Activated CD4-positive, alpha-beta T cell treated with anti-CD3 and anti-CD28 coated beads for 1 hour (primary cell): ENCODE measurements at regions not wholly inside any gene's neighbourhood (a gene's known extent, or its start where the extent isn't known, plus 50 kb on each side); places are given as distances from the start of the nearest gene placed in this dataset.

ENCODE experiments used
- DNase-seq: peaks from one replicate; pipeline ENCODE4 v3.0.0-alpha.2; 2020

DNA sequence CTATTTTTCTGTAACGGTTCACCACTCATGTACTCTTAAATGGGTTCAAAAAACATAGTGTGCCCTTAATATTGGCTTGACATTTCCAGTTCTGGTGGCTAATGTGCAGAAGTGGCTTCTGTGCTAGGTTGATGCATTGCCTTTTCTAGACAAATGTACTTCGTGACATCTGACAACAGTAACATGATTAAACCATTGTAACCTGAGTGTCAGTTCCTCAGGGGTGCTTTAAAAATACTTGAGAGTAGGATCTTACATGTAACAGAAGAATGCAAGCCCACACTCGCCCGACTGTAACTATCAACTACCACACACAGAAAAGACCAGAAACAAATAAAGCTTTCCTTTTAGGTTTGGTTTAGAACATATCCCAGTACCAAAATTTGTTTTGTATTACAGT, 393.4 kb upstream of the NFE2L3 start:
- no peak for DNase-seq

DNA sequence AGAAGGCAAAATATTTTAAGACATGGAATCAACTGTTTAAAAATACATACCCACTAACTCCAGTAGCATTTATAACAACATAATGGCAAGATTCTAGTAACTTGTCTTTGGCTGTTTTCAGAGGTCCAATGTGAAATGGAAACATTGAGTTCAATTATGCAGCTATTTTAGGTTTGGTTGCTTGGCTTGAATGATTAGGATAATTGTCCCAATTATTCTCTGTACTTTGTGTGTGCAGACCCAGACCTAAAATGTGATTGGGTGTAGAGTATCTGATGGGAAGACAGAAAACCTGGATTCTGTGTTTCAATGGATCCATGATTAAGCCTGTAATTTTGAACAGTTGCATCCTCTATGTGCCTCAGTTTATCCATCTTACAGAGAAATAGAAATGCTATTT, 392.7 kb upstream of the NFE2L3 start:
- no peak for DNase-seq

DNA sequence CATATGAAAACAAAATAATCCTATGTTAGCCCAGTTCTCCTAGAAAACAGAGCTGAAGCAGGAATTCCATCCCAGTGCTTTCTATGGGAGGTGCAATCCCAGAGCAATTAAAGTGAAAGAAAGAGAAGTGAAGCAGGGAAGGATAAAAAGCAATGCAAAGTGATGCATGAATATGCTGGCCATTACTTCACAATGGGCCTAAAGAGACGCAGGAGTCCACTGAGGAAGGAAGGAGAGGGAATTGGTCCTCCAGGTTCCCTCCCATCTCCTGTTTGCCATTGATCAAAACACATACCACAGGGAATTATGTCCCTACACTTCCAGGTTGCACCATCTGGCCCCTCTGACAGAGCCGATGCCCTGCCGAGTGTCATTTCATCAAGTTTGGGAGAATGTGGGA, 392.2 kb upstream of the NFE2L3 start:
- no peak for DNase-seq

DNA sequence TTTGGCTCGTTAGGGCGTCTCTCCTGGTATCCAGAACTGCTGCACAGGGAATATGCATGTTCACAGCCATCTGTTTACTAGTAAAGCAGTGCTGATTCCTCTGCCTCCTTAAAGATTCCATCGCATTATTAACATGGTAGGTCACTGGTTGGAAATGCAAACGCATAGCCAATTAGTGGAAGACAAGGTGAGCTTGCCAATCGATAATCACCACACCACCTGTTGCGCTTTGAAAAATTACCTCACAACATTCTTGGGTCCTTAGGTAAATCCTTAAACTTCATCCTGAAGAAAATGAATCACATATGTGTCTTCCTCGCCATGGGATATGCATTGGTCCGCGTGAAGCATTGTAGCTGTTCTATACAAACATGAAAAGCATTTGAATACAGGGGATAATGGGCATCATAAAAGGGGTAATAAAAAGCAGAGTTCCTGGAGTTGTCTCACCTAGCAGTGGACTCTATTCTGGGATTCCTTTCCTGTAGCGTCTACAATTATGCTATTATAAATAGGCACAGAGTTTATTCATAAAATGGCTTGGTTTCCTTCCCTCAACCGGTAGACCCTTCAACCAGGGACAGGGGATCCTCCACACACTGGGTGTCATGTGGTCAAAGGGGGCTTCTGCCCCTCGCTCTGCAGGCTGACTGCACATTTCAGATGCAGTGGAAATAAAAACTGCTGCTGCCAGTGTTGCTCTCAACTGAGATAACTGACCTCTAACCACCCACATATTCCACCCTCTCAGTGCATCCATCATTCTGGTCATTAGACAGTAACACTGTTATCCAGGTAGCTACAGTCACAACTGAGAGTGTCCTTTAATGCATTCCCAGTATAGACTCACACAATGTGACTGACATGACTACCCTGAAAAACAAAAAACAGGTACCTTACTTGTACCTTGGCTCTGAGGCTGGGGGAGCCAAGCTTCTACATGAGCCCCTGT, 389.2 kb upstream of the NFE2L3 start:
- no peak for DNase-seq

DNA sequence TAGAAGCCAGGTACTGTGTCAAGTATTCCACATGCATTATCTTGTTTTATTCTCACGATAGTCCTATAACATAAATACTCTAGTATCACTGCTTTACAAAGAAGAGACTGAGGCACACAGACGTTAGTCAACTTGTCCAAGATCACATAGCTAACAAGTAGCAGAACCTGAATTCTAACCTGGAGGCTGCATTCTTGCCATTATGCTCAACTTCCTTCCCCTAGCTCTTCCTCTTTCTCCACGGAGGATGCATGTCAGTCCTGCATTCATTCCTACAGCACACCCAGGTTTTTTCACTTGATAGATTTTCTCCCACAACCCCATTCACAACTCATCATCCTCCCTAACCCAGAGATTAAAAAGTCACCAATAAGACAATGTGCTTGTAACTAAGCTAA, 388.5 kb upstream of the NFE2L3 start:
- DNase-seq = no peak

DNA sequence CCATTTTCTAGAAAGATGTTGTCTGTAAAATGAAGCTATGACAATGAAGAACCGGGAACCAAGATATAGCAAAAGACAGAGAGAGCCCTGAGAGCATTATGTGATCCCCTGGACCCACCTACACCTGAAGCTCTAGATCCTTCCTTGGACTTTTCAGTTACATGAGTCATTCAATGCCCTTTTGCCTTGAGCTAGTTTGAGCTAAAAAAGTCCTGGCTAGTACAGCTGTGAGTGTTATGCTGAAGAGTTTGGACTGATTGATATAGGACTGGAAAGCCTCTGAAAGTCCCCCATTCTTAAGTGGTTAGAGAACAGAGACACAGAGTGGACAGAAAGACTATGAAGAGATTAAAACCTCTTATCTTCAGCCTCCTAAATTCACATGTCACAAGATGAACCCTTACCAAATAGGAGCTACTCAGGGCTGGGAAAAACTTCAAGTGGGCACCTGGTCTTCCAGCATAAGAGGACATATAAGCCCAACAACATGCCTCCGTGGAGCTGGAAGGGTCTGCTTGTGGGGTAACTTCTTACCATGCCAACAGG, 386.8 kb upstream of the NFE2L3 start:
- no peak for DNase-seq

DNA sequence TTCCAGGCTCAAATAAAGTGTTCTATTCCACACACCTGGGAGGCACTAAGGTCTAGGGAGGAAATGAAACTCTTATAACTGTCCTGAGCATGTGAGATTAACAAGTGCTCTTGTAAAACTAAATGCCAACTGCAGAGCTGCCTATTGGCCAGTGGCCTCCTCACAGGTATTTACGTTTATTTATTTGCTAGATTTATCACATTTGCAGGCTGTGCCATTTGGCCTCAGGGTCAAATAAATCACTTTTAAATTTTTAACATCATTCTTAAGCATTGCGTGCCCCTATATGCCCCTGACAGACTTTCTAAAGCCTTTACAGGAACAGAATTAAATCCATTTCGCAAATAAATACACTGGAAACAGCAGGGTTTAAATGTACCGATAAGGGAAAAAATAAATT, 381.8 kb upstream of the NFE2L3 start:
- DNase-seq = no peak

DNA sequence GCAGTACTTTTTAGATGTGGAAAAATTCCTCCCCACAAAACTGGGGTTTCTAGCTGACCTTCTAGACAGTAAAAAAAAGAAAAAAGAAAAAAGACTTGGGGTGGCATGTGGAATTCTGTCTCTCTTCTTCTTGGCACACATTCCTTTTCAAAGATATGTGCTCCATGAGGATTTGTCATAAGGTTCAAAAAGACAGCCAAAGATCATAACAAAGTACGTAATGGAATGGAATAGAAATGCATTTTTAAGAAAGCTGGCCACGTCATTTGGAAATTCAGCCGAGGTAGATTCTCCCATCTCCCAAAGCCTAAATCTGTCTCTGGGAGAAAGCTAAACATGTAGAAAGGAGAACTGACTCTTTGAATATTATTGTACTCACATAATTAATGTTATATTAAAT, 381.3 kb upstream of the NFE2L3 start:
- DNase-seq = no peak

DNA sequence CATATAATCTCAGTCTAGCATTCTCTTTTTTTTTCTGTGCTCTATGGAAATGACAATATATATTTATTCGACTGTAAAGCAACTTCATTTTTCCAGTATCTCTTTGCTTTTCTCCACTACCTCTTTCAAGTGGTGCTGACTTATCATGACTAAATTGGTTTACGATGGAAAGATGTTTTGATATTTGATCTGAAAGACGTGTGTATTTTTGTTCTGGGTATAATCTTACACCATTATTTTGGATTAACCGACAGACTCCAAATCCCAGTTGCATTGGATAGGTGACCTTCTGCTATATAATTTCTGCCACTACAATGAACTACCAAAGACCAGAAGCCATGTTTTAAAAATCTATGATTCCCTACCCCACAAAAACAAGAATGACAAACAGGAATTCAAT, 380.5 kb upstream of the NFE2L3 start:
- DNase-seq = no peak

DNA sequence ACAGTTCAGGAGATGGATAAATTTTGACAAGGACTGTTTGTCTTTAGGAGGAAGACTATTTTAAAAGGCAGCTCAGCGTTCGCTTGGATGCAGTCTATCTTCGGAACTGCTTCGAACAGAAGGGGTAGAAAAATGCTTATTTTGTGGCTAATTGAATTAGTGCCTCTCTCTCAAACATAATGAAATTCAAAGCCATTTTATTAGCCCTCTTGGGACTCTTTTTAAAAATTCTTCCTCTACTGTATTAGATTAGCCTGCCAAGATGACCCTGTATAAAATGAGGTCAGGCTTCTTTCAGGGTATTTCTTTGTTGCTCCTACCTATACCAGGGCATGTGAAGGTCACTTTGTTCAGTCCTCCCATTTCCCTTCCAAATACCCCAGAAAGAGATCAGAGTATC, 379.2 kb upstream of the NFE2L3 start:
- DNase-seq = no peak

DNA sequence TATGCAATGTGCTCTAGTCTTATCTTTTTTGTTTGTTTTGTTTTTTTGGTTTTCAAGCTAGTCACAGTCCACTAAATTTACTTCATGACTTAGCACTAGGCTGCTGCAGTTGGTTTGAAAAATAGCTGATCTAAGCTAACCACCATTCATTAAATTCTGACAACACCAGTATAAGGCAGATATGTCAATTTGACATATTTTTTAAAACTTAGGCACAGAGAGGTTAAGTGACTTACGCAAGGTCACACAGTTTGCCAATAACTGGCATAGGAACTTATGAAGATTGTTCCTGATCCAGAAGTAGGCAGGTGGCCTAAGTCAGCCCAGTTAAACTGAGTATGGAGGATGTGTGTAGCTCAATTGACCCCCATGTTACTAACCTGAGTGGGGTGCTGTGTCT, 377.3 kb upstream of the NFE2L3 start:
- DNase-seq = no peak

DNA sequence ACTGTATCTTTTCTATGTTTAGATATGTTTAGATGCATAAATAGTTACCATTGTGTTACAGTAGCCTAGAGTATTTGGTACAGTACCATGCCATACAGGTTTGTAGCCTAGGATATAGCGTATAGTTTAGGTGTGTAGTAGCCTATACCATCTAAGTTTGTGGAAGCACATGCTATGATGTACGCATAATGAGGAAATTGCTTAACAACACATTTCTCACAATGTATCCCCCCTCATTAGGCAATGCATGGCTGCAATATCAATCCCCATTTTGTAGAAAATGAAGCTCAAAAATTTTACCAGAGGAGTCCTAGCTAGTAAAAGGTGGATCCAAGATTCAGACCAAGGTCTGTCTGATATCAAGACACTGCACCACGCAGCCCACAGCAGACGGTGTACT, 376.4 kb upstream of the NFE2L3 start:
- DNase-seq = no peak

DNA sequence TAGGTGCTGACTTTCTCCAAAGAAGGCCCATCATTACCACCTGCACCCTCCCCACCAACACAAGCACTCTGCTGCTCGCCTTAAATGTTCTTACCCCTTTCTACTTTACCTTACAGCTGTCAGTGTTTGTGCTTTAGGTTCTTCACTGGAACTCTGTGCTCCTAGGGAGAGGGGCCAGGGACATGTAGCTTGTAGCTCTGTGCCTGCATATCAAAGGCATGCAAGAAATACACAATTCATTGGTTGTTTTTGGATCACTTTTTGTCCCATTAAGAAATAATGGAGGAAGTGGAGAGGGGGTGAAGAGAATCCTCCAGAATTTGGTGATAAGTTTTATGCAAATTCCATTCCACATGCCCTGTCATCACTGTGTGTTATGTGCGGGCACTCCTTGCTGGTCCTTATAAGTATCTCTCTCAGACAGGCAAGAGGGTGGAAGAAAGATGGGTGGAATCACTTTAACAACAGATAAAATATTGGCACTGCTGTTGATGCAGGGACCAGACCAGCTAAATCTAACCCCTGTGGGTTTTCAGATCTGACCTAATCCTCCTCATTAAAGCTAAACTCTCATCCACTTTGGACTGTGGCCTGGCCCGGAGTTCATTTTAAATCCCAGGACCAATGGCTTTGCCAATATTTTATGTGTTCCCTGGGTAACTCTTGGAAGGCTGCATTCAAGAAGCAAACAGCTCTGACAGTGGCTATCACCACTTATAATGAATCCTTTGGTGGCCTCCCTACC, 375.8 kb upstream of the NFE2L3 start:
- no peak for DNase-seq

DNA sequence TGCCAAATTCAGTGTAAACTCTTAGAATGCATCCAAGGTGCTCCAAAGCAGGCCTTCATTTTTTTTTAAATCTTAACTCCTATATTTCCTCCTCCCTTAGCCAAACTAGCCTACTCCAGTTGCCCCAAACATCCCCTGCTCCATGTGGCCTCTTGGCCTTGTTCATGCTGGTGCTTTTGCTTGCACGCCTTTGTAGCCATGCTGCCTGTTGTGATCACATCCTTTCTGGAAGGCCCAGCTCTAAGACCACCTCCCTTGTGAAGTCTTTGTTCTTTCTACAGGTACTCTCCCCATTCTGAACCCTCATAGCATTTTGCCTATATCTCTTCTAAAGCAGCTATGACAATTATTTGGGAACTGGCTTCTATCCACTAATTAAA, 375.3 kb upstream of the NFE2L3 start:
- no peak for DNase-seq

DNA sequence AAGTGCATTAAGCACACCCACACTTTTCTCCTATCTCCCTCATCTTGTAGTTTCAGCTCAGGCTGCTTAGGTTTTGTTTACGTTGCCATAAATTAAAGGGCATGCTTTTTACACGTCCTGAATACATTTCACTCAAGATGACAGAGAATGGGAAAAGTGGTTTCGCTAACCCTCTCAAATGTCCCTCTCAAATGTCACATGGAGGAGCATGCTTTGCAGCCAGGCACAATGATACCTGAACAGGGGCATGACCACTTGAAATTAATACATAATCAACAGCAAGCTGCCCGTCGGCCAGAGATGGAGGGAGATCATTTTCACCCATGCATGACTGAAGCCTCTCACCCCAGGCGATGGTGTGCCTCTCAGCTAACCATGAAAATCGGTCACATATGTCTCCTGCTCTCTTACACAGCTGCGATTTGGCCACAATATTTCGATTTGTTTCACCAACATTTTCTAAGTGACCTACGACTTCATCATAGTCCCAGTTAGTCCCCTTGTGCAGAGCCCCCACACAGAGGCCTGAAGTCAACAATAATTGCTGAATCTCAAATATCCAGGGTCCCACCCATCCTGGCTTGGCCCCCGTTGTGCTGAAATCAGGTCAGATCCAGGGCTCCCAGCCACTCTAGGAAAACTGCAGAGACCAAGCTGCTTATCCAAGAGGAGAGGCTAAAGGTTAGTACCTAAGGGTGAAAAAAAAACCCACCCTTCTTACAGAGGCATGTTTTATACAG, 373.9 kb upstream of the NFE2L3 start:
- no peak for DNase-seq

DNA sequence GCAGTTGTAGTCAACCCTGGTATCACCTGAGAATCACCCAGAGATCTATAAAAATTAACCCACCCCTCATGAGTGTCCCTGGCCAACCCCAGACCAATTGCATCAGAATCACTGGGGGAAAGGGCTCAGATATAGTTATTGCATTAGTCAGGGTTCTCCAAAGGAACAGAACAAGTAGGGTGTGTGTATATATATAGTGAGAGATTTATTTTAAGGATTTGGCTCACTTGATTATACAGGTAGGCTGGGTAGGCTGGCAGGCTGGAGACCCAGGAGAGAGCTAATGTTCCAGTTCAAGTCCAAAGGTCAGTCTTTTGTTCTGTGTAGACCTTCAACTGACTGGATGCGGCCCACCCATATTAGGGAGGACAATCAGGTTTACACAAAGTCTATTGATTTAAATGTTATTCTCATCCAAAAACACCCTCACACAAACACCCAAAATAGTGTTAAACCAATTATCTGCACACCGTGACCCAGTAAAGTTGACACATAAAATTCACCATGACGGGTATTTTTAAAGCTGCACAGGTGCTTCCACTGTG, 372.9 kb upstream of the NFE2L3 start:
- DNase-seq = no peak

DNA sequence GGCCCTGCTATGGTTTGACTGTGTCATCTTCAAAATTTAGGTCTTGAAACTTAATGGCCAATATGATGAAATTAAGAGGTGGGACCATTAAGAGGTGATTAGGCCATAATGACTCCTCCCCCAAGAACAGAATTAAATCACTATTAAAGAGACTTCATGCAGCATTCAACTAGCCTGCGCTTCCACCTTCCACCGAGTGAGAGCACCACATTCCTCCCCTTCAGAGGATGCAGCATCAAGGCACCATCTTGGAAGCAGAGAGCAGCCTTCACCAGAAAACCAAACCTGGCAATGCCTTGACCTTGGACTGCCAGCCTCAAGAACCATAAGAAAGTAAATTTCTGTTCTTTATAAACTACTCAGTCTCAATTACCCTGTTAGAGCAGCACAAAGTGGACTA, 371.1 kb upstream of the NFE2L3 start:
- no peak for DNase-seq

DNA sequence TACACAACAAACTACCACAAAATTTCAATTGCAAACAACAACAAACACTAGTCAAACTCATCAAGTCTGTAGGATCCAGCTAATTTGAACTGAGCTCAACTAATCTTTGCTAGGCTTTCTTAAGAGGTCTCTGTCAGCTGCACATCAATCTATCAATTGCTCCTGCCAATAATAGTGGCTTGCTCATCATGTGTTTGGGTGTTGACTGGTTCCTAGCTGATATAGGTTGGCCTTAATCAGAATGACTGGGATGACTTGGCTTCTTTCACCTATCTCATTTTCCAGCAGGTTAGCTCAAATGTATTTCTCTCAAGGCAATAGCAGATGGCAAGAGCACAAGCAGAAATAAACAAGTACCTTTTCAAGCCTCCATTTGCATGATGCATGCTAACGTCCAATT, 370.3 kb upstream of the NFE2L3 start:
- DNase-seq = no peak

DNA sequence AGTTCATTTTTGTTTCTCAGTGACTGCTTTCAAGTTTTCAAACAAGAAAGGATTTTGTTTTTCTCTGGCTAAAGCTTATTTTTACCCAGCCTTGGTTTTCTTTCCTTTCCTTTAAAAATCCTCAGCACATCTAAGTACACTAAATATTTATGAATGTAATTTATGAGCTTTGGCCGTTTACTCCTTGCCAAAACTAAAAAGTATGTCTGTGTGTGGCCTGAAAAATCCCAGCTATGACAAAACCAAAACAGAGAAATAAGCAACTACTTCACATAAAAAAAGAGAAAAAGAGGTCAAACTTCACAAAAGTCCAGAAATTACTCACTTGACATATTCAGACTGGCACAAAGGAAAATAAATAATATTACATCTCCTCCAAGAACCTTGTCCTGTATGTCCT, 365.1 kb upstream of the NFE2L3 start:
- DNase-seq = no peak

DNA sequence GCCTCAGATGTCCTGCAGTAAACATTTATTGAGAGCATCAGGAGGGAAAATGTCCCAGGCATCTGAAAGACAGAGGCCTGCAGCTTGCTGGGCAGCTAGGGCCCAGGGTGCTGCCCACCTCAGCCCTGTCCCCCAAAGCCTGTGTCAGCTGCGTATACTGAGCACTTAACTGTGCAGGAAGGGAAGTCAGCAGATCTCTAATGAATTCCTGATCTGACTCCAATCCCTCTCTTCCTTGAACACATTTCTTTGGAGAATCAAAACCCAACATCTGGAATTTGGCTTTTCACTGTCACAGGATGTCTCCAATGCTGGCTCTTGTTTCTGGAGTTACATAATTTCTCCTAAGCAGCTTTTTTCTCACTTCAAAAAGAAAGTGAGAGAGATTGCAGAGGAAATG, 364.7 kb upstream of the NFE2L3 start:
- no peak for DNase-seq

DNA sequence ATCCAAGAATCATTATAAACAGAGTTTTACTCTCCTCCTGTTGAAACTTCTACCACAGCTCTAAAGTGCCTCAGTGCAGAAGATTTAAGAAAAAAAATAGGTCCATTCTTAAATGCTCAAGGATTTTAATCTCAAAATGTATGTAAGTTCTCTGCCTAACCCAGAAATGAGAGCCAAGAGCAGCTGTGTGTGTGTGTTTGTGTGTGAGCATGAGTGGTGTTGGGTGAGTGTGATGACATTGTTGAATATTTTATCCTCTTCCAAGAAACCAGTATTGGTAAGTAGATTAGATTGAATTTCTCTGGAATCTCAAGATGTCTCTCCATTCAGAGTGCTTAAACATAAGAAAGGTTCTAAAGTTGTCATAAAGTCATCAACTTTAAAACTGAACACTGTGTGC, 363.6 kb upstream of the NFE2L3 start:
- DNase-seq = no peak

DNA sequence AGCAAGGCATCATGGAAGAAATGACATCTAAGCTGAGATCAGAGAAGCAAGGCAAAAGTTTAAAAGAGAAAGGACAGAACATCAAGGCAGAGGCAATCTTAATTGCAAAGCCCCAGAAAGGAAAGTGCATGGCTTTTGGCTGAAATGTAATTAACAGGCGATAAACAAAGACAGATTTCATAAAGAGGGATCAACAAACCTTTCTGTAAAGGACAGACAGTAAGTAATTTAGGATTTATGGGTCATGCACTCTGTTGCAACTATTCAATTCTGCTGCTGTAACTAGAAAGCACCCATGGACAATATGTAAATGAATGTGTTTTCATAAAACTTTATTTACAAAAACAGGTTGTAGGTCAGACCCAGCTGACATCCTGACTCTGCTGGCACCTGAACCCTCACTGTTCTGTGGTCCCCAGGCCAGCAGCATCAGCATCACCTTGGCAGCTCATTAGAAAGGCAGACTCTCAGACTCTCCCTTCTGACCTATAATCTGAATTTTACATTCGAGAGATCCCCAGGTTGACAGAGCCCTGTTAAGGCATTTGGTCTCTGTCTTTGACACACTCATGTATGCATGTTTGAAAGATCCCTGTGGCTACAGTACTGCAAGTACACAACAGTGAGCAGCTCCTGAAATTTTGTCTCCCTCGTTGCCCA, 362.9 kb upstream of the NFE2L3 start:
- no peak for DNase-seq
